ENCODE measurements at regions not wholly inside any gene's neighbourhood (a gene's known extent, or its start where the extent isn't known, plus 50 kb on each side); places are given as distances from the start of the nearest gene placed in this dataset.

DNA sequence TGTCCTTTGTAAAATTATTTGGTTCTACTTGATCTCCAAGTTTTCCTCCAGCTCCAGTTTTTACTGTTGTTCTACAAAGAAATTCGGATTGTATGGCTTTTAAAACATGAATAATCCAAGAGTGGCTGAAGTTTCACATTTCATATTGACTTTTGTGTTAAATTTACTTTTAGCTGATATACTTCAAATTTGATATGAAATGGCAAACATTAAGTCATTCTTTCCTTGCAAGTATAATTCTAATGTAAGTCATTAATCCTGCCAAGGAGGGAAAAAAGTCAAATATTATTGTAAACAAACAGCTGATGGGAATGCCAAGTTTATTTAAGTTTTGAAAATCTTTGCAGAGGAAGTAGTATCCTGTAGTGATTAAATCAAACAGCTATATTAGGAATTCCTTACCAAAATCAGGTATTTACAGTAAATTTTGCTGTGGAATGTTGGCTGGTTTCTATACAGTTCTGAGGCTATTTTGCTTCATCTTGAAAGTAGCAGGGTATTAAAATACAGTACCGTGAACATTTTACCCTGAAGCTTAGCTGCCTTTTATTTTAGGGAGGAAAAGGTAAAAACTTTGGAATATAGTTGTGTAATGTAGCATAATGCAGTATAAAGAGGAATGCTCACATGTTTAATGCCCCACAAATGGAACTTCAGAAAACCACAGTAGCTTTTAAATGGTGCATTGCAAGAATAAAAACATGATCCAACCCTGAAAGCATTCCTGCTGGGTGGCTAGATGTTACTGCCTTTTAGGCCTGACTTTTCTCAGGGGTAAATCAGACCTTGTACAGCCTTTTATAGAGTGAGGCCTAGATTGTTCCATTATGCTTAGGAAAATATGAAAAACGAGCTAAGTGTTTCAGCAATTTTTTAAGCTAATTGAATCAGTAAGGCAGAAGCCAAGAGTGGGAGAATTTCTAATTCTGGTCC is 62.7 kb upstream of the NT5C1B start:
- ChIA-PET CTCF (interaction anchor here (0.6 to 0.7 kb wide), 2 partner anchors 264 to 416 kb away, joined by 3 read pairs; no protein-coding TSS in a partner anchor), POLR2A (no interaction called here)
- no peak for TF ChIP-seq ZNF768 (tag by site-specific recombination; IDR thresholded peaks at IDR 0.05)
- TF ChIP-seq KLF1 (tag by site-specific recombination; IDR thresholded peaks at IDR 0.05) = no peak
- TF ChIP-seq, protein P1, sequence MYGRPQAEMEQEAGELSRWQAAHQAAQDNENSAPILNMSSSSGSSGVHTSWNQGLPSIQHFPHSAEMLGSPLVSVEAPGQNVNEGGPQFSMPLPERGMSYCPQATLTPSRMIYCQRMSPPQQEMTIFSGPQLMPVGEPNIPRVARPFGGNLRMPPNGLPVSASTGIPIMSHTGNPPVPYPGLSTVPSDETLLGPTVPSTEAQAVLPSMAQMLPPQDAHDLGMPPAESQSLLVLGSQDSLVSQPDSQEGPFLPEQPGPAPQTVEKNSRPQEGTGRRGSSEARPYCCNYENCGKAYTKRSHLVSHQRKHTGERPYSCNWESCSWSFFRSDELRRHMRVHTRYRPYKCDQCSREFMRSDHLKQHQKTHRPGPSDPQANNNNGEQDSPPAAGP (tag by site-specific recombination; IDR thresholded peaks at IDR 0.05) = no peak
- TF ChIP-seq TCF7L2 (IDR thresholded peaks at IDR 0.05; ENCODE audit: borderline replicate concordance, low read depth, low read length) = no peak
- TF ChIP-seq ZNF843 (tag by site-specific recombination; IDR thresholded peaks at IDR 0.05) = no peak
- TF ChIP-seq, protein P2, sequence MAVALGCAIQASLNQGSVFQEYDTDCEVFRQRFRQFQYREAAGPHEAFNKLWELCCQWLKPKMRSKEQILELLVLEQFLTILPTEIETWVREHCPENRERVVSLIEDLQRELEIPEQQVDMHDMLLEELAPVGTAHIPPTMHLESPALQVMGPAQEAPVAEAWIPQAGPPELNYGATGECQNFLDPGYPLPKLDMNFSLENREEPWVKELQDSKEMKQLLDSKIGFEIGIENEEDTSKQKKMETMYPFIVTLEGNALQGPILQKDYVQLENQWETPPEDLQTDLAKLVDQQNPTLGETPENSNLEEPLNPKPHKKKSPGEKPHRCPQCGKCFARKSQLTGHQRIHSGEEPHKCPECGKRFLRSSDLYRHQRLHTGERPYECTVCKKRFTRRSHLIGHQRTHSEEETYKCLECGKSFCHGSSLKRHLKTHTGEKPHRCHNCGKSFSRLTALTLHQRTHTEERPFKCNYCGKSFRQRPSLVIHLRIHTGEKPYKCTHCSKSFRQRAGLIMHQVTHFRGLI (tag by site-specific recombination; IDR thresholded peaks at IDR 0.05) = no peak
- no peak for TF ChIP-seq ZNF24 (tag by site-specific recombination; IDR thresholded peaks at IDR 0.05)
- no peak for TF ChIP-seq ZNF600 (tag by site-specific recombination; IDR thresholded peaks at IDR 0.05)
- no peak for TF ChIP-seq ZNF274 (IDR thresholded peaks at IDR 0.05; ENCODE audit: low read length)
- no peak for TF ChIP-seq ZNF274 (tag by site-specific recombination; IDR thresholded peaks at IDR 0.05; ENCODE audit: borderline replicate concordance)
- TF ChIP-seq ZNF114 (tag by site-specific recombination; IDR thresholded peaks at IDR 0.05) = no peak
- TF ChIP-seq, protein P3, sequence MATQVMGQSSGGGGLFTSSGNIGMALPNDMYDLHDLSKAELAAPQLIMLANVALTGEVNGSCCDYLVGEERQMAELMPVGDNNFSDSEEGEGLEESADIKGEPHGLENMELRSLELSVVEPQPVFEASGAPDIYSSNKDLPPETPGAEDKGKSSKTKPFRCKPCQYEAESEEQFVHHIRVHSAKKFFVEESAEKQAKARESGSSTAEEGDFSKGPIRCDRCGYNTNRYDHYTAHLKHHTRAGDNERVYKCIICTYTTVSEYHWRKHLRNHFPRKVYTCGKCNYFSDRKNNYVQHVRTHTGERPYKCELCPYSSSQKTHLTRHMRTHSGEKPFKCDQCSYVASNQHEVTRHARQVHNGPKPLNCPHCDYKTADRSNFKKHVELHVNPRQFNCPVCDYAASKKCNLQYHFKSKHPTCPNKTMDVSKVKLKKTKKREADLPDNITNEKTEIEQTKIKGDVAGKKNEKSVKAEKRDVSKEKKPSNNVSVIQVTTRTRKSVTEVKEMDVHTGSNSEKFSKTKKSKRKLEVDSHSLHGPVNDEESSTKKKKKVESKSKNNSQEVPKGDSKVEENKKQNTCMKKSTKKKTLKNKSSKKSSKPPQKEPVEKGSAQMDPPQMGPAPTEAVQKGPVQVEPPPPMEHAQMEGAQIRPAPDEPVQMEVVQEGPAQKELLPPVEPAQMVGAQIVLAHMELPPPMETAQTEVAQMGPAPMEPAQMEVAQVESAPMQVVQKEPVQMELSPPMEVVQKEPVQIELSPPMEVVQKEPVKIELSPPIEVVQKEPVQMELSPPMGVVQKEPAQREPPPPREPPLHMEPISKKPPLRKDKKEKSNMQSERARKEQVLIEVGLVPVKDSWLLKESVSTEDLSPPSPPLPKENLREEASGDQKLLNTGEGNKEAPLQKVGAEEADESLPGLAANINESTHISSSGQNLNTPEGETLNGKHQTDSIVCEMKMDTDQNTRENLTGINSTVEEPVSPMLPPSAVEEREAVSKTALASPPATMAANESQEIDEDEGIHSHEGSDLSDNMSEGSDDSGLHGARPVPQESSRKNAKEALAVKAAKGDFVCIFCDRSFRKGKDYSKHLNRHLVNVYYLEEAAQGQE (tag by site-specific recombination; IDR thresholded peaks at IDR 0.05) = no peak
- TF ChIP-seq ZNF169 (tag by site-specific recombination; IDR thresholded peaks at IDR 0.05) = no peak

DNA sequence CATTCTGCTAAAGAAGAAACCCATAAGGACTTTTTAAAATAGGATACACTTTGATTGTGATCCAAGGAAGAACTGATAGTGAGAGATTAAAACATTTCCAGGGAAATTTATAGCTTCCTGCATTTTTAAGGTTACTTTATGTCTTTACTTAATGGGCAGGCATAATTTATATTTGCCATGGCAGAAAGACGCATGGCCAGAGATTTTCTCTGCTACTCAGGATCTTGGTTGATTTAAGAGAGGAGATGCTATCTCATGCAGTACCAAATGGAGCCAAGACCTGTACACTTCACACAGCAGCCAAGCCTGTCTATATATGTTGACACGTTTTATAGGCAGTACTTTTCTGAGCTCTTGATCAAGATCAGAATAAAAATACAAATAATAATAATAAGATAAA is 60.9 kb upstream of the NT5C1B start:
- ChIA-PET CTCF (no interaction called here), POLR2A (no interaction called here)
- Histone ChIP-seq H3K27ac (ENCODE audit: extremely low read depth, low read depth, low read length) (no peak overlapping the region), H3K36me3 (ENCODE audit: control insufficient read depth in 2 of 2, insufficient read depth in 1 of 2, low read length in 2 of 2) (no peaks in the 10 kb centered on the region), H3K4me1 (ENCODE audit: control insufficient read depth, insufficient read depth, low read length) (no peaks in the 10 kb centered on the region), H3K9me3 (ENCODE audit: control insufficient read depth, insufficient read depth, low read depth, low read length) (no peaks in the 10 kb centered on the region), H3K4me3 (ENCODE audit: low read depth, low read length) (no peak overlapping the region)
- TF ChIP-seq, protein P4, sequence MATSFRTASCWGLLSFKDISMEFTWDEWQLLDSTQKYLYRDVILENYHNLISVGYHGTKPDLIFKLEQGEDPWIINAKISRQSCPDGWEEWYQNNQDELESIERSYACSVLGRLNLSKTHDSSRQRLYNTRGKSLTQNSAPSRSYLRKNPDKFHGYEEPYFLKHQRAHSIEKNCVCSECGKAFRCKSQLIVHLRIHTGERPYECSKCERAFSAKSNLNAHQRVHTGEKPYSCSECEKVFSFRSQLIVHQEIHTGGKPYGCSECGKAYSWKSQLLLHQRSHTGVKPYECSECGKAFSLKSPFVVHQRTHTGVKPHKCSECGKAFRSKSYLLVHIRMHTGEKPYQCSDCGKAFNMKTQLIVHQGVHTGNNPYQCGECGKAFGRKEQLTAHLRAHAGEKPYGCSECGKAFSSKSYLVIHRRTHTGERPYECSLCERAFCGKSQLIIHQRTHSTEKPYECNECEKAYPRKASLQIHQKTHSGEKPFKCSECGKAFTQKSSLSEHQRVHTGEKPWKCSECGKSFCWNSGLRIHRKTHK (tag by site-specific recombination; IDR thresholded peaks at IDR 0.05) = no peak
- TF ChIP-seq, protein P5, sequence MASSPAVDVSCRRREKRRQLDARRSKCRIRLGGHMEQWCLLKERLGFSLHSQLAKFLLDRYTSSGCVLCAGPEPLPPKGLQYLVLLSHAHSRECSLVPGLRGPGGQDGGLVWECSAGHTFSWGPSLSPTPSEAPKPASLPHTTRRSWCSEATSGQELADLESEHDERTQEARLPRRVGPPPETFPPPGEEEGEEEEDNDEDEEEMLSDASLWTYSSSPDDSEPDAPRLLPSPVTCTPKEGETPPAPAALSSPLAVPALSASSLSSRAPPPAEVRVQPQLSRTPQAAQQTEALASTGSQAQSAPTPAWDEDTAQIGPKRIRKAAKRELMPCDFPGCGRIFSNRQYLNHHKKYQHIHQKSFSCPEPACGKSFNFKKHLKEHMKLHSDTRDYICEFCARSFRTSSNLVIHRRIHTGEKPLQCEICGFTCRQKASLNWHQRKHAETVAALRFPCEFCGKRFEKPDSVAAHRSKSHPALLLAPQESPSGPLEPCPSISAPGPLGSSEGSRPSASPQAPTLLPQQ (tag by site-specific recombination; IDR thresholded peaks at IDR 0.05) = no peak
- TF ChIP-seq IKZF3 (tag by site-specific recombination; IDR thresholded peaks at IDR 0.05) = no peak
- TF ChIP-seq ZNF37A (tag by site-specific recombination; IDR thresholded peaks at IDR 0.05) = no peak
- no peak for TF ChIP-seq PRDM1 (tag by site-specific recombination; IDR thresholded peaks at IDR 0.05)
- TF ChIP-seq ZNF623 (tag by site-specific recombination; IDR thresholded peaks at IDR 0.05) = no peak
- TF ChIP-seq ZNF791 (tag by site-specific recombination; IDR thresholded peaks at IDR 0.05) = no peak
- TF ChIP-seq GLIS1 (tag by site-specific recombination; IDR thresholded peaks at IDR 0.05) = no peak
- TF ChIP-seq ZFP41 (tag by site-specific recombination; IDR thresholded peaks at IDR 0.05; ENCODE audit: borderline replicate concordance) = no peak
- no peak for TF ChIP-seq HOXD13 (CRISPR knock-in tag; IDR thresholded peaks at IDR 0.05; ENCODE audit: borderline replicate concordance)
- TF ChIP-seq BCL11B (tag by site-specific recombination; IDR thresholded peaks at IDR 0.05; ENCODE audit: low read depth) = no peak
- no peak for TF ChIP-seq GLI2 (tag by site-specific recombination; IDR thresholded peaks at IDR 0.05; ENCODE audit: borderline replicate concordance, low read depth)
- no peak for TF ChIP-seq OVOL3 (tag by site-specific recombination; IDR thresholded peaks at IDR 0.05)
- no peak for TF ChIP-seq ZNF792 (tag by site-specific recombination; IDR thresholded peaks at IDR 0.05)

More for the DNA sequence above, 62.7 kb upstream of the NT5C1B start:
- H3K36me3 ChIP-seq (ENCODE audit: control insufficient read depth in 2 of 2, insufficient read depth in 1 of 2, low read length in 2 of 2) = no peaks in the 10 kb centered on the region
- H3K27ac ChIP-seq (ENCODE audit: extremely low read depth, low read depth, low read length) = no peak overlapping the region
- H3K9me3 ChIP-seq (ENCODE audit: control insufficient read depth, insufficient read depth, low read depth, low read length) = no peaks in the 10 kb centered on the region
- H3K4me3 ChIP-seq (ENCODE audit: low read depth, low read length) = no peak overlapping the region
- H3K4me1 ChIP-seq (ENCODE audit: control insufficient read depth, insufficient read depth, low read length) = no peaks in the 10 kb centered on the region

Measured in HEK293 (cell line).